HG03108 (cell line): ENCODE measurements at regions not wholly inside any gene's neighbourhood (a gene's known extent, or its start where the extent isn't known, plus 50 kb on each side); places are given as distances from the start of the nearest gene placed in this dataset.

Experiments
- ATAC-seq: cut with Tn5 transposase; IDR thresholded peaks from one replicate; pipeline ENCODE4 v1.9.1; 2021; ENCODE audit warnings: moderate library complexity; ENCODE audit not compliant: unreplicated experiment

DNA sequence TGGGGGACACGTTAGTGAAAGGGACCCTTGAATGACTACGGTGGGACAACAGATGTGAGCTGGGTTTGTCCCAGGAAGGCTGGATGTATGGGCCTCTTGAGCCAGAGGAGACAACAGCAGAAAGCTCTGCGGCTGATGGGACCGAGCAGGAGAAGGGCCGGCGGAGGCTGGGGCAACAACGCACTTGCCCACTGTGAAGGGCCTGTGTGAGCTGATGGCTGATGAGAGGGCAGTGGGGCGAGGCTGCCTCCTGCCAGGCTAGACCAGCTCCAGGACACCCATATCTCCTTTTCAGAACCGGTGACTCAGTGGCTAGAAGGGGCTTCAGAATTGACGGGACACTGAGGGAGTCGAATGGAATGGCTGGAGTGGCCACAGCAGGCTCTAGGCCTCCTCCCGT is 250.1 kb downstream of the SEC14L1 start:
- no peak for ATAC-seq

DNA sequence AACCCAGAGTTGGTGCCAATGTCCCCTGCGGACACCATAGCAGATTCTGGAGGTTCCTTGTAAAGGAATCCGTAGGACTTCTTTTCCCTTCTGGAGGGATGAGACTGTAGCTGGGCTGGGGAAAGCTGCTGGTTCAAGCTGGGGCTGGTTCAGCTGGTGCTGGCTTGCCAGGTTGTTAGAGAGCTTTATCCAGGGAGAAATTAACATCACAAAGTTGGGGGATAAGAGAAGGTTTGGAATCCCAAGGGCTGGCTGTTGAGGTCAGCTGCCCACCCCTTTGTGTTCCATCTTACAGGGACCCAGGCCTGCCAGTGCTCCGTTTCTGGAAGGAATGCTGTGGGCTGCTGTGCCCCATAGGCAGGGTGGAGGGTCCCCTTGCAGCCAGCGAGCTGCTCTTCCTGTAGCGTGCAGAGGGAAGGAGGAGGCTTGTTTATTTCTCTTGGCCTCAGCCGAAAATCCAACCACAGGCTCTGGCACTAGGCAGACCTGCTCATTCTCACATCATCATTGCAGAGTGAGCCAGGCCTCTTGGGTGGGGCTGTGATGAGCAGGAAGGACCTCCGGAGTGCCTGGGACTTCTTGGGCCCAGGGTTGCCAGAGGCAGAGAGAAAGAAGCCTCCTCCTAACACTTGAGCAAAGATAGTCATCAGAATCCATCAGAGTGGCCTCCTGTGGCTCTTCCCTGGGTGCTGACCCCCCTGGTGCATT is 251.1 kb downstream of the SEC14L1 start:
- ATAC-seq, result no peak

DNA sequence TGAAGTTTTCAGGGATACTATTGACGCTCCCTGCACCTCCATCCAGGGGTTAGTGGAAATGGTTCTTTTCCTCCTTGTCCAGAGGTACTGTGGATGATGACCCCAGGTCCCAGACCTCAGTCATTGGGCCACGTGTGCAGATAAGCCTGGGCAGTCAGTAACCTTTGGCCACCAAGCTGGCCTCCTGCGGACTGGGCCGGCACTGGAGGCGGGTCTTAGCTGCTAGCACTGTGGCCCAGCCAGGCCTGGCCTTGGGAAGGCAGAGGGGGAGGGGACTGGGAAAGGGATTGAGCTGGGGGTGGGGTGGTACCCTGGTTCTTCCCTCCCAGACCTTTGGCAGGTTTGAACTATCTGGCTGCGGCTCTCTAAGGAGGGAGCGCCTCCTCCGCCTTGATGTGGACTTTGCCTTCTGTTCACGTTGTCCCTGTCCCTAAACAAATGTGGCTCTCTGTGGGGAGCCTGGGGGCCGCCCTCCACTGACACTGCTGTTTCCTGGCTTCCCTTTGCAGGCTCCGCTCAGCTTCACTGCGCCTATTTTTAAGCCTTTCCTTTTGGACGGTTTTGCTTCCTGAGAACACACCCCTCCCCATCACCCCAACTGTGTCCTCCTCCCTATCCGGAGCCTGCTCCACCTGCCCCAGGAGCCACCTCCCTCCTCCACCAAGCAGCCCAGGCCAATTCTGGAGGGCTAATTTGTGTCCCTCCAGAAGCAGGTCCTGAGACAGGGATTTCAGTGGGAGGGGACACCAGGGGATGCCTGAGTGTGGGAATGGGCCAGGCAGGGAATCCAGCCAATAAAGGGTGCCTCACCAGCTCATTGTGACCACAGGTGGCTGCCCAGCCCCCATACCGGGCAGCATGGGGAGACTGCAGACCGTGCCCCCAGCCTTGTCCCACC is 251.9 kb downstream of the SEC14L1 start:
- no peak for ATAC-seq

DNA sequence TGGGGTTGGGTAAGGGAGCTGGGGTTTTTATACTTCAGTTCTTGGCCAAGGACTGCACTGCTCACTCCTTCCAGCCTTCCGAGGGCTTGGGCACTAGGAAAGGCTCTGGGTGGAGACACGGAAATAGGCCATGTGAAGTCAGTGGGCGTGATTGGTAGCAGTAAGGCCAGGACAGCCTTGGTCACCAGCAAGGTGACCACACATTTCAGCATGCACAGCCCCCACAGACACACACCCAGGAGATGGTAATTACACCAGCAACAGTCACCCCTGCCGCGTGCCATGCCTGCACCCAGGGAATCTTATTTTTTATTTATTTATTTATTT is 252.5 kb downstream of the SEC14L1 start:
- no peak for ATAC-seq

DNA sequence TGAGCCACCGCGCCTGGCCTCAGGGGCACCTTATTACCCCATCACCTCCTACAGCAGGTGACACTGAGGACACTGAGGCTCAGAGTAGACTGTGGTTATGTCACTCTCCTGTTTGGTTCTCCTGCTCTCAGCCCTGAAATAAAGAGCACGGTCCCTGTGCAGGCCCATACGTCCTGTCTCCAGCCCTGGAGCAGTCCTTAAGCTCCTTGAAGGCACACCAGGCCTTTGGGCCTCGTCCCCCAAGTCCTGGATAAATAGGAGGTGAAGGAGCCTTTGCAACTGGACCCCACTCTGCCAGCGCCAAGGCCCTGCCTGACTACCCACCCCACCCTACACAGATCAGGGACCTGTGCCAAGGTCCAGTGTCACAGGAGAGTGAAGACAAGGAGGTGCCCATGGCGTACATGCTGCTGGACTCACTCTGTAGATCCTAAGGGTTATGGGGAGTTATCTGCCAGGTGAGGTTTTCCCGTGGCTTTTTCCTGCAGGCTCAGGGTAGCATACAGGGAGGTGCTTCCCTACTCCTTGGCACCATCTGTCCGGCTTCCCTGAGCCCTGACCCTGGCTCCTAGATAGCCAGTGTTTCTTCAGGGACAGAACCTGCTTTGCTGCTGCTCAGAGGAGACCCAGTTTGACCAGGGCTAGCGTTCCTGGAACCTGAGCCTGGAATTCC is 253.2 kb downstream of the SEC14L1 start:
- no peak for ATAC-seq

DNA sequence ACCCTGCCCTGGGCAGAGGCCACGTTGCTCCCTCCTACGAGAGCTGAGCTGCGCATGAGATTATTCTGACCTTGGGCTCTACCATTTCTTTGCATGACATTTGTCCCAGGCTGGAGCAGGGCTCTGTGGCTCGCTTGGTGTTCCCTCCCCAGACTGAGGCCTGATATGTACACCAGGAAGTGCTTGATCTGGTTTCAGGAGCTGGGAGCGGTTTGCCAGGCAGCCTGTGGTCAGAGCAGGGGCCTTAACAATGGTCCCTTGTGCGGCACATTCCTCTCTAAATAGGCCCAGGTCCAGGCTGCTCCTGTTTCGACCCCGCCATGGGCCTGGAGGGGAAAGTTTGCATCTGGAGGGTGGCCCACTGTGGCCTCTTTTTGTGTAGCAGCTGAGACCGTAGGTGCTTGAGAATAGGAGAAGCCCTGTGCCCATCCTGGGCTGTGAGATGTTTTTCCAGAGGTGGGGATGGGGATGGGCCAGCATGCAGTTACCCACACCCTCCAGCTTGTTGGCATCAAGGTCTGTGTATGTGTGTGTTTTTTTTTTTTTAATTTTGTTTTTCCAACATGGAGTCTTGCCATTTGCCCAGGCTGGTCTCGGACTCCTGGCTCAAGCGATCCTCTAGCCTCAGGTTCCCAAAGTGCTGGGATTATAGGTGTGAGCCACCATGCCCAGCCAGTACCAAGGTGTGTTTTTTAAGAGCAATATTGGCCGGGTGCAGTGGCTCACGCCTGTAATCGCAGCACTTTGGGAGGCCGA is 253.9 kb downstream of the SEC14L1 start:
- ATAC-seq, result no peak

DNA sequence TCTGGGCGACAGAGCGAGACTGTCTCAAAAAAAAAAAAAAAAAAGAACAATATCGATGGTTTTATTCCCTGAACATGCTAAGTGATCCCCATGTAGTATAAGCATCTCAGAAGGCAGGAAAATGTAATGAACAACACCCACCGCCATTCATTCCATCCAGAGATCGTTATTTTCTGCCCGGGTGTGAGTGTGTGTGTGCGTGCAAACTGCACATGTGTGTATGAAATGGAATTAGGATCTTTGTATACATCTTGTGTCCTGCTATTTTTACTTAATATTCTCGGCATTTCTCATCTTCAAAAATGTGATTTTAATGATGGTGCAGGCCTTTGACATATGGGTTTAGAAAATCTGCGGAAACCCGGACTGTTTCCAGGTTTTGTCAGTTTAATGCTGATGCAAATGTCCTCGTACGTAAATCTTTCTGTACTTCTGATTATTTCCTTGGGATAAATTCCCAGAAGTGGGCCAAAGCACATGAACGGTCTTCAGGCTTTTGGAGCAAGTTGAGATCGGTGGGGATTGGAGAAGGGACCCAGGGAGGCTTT is 254.8 kb downstream of the SEC14L1 start:
- ATAC-seq, result no peak

DNA sequence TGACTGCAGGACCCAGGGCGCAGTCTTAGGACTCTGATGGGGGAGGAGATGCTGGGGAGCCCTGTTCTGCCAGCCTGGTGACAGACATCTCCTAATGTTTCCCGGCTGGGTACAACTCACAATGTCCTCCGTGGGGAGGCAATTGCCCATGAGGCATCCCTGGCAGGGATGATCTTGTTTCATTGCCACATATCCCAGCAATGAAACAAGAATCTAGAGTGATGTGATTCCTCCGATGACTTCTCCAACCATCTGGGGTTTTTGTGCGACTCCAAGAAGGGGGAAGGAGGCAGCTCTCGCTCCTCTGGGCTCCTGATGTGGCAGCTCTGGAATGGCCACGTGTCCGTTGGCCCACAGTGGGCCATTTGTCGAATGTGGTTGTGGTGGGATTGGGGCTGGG is 255.8 kb downstream of the SEC14L1 start:
- no peak for ATAC-seq

DNA sequence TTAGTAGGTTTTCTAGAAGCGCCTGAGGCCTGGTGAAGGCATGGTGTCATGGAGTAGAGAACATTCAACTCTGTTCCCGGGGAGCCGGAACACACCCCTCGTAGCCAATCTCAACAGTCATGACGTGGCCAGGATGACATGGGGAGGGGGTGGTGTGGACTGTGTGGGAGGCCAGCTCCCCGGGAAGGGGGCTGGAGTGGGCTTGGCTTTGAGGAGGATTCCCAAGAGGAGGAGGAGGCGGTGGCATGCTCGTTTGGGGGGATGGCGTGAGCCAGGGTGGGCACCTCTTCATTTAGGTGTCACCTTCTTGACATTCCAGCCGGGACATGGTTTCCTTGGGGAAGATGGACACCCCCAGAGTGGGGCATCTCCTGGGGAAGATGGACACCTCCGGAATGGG is 257.5 kb downstream of the SEC14L1 start:
- ATAC-seq, result no peak

DNA sequence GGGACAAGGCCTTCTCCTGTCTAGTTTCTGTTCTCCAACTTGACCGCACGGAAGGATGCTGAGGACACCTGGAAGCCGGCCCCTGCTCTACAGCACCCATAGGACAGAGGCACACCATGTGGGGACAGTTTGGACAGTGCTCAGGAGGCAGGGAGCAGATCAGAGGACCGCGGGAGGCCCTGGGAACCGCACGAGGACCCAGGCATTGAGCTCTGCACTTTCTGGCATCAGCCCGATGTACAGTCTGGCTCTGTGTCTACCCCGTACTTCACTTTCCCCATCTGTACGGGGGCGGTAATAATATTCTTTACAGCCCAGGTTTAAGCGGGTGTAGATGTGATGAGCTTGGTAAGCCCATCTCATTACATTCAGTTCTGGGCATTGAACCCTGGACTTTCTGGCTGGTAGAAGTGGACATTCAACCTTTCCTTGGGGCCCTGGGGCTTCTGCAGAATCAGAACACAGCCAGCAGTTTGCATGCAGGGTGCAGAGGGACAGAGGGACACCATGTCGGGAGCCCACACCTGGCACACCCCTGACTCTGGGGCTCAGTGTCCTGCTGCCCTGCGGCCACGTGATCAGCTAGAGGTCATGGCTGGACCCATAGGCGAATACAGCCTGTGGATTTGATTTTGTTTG is 258.7 kb downstream of the SEC14L1 start:
- ATAC-seq, result no peak

DNA sequence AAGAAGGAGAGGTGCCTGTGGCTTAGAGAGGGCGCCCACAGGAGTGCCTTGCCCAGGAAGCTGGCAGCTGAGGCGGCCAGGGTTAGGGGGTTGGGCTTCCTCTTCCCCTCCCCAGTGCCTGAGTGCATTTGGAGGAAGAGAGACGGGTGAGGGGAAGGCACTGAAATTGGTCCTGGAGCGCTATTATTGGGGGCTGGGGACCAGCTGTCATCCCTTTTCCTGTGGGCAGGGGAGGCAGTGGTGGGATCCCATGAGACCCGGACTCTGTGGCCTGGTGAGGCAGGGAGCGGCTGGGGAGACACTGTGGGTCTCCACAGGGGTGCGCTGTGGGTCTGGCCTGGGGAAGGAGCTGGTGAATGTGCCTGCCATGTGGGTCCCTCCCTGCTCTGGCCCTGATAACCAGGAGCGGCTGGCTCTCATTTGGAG is 259.7 kb downstream of the SEC14L1 start:
- no peak for ATAC-seq

DNA sequence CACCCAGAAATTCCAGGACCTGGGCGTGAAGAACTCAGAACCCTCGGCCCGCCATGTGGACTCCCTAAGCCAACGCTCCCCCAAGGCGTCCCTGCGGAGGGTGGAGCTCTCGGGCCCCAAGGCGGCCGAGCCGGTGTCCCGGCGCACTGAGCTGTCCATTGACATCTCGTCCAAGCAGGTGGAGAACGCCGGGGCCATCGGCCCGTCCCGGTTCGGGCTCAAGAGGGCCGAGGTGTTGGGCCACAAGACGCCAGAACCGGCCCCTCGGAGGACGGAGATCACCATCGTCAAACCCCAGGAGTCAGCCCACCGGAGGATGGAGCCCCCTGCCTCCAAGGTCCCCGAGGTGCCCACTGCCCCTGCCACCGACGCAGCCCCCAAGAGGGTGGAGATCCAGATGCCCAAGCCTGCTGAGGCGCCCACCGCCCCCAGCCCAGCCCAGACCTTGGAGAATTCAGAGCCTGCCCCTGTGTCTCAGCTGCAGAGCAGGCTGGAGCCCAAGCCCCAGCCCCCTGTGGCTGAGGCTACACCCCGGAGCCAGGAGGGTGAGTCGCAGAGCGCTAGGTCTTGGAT is 261.5 kb downstream of the SEC14L1 start:
- ATAC-seq, result no peak

DNA sequence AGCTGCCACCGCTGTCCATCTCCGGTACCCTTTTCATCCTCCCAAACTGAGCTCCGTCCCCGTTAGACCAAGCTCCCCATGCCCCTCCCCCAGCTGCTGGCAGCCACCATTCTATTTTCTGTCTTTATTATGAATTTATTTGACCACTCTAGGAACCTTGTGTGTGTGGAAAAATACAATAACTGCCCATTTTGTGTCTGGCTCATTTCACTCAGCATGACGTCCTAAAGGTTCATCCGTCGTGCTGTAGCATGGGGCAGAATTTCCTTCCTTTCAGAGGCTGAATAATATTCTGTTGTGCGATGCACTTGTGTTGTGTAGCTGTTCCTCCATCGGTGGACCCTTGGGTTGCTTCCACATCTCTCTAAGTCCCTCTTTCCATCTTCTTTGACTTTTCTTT is 263.1 kb downstream of the SEC14L1 start:
- ATAC-seq, result no peak

DNA sequence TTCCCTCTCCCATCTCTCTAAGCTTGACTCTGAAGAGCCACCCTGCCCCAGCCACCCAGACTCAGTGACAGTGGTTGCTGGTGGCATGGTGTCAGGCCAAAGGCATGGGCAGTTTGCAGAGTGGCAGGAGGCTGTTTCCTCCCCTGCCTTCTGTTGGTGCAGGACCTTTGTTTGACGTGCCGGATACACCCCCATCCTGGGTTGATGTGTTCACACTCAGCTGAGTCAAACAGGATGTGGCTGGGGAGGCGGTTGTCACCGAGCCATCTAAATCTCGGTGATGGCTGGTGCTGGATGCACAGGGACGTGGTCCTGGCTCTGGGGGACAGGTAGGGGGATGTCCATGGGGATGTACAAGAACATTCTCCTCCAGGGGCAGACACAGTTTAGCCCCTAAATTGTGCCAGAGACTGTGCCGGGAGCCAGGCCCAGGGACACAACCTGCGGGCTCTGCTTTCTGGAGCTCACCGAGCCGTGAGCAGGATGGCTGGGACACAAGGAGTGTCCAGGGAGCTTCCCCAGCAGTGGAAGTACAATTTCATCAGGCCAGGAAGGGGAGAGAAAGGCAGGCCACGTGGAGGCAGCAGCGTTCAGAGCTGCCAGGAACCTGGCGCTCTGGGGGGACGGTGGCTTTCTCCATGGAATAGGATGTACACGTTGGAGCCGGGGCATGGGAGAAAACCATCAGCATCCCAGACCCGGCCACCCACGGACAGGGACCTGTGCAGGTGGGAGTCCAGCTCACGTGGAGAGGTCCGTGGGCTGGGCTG is 264.2 kb downstream of the SEC14L1 start:
- ATAC-seq, result peak; percentile 59

DNA sequence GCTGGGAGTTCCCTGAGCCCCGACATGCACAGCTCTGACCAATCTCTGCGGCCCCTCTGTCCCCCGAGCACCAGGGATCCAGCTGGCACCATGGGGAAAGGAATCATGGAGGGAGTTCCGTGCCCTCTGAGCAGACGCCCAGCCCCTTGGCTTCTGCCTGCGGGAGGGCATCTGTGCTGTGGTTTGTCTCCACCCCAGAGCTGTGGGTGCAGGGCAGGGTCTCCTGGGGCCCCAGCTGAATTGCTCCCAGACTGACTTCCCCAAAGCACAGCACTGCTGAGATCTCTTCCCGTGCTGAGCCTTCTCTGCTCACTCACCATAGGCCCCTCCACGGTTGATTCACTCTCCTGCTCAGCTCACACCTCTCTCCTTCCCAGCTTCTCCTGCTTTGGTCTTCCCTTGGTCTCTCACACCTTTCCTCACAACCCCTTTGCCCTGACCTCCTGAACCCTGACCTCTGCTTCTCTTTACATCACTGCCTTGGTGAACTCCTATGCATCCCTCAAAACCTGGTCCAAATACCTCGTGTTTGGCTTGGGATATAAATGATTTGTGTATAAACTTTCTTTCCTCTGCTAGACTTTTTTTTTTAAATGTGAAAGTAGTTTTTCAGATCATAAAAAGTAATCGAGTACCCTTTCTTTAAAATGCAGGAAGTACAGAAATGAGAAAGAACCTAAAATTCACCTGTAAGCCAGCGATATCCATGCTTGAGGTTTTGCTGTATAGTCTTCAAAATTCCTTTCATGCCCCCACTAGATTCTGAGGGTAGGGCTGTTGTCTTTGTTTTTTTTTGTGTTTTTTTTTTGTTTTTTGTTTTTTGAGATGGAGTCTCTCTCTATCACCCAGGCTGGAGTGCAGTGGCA is 265.3 kb downstream of the SEC14L1 start:
- ATAC-seq, result no peak

DNA sequence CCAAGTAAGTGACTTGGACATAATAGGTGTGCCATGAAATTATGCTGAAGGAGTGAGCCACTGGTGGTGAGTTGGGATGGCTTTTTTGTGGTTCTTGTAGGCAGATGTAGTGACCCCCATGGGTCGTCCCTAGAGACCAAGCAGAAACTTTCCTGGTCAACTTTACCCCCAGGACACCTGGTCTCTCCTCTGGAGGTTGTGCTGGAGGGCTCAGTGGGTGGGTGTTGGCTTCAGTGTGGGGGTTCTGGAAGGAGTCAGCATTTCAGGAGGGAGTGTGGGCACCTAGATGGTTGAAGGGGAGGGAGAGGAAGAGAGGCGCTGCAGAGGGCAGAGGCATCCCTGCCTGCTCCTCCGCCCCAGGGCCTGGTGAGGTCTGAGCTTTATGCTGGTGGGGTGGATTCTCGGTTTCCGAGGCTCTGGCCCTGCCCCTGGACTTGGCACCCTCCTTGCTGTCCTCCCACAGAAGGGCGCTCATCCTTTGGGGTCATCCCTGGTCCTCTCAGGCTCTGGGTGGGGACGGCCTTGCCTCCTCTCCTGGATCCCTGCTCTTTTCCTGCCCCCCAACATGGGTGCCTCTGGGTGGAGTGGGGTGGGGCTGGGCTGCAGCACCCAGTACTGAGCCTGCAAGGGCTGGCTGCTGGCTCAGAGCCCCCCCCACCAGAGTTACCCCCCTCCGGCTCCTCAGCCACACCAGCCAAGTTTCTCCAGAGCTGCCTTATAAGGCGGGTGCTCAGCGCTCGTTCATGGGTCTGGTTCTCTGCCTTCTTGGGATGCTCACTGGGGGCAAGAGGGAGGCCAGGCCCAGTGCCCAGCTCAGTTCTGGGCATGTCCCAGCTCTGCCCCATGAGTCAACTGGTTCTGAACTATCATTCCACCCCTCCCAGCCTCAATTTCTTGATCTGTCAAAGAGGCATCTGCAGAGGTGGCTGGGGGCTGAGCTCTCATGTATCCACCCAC is 266.8 kb downstream of the SEC14L1 start:
- ATAC-seq, result no peak

DNA sequence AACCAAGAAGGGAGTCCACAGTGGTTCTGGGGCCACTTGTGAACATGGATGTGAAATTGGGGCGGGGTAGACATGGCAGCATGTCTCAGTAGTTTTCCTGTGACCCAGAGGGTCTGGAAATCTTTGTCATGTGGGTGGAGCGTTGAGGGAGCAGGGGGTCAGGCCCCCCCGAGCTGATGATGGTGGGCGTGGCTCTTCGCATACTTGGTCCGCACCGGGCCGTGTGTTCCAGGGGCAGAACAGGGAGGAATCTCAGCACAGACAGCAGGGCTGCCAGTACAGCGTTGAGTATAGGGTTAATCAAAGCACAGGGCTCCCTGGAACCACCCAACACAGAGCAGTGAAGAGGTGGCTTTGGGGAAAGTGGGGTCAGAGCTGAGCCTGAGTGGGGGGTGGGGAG is 267.5 kb downstream of the SEC14L1 start:
- ATAC-seq, result no peak
